Lung microvascular endothelial cell (primary cell): ENCODE measurements at regions not wholly inside any gene's neighbourhood (a gene's known extent, or its start where the extent isn't known, plus 50 kb on each side); places are given as distances from the start of the nearest gene placed in this dataset.

ENCODE experiments used
- DNase-seq, 2 donors: peaks; one replicate each; pipeline versions ENCODE4 v3.0.0 to v3.0.0-alpha.2; 2010; ENCODE audit warnings: low read depth in 2 of 2

- no peak for DNase-seq
These were observed 137.2 kb upstream of the DACH1 start for GRCh38 chr13:72004246-72004645.

- no peak for DNase-seq
These were observed 131.2 kb upstream of the DACH1 start for GRCh38 chr13:71998223-71998622.

- DNase-seq: peak; percentile 1 to 16
These were observed 112.6 kb upstream of the DACH1 start for GRCh38 chr13:71979616-71980015.

GRCh38 chr13:71977028-71977427, 110.0 kb upstream of the DACH1 start:
- no peak for DNase-seq

GRCh38 chr13:71967990-71968389, 101.0 kb upstream of the DACH1 start:
- peak in 1 of 2 donors; percentile 51 for DNase-seq

- no peak for DNase-seq
These were observed 97.6 kb upstream of the DACH1 start for GRCh38 chr13:71964491-71965100.

- no peak for DNase-seq
These were observed 95.7 kb upstream of the DACH1 start for GRCh38 chr13:71962735-71963134.

GRCh38 chr13:71962126-71962525, 95.1 kb upstream of the DACH1 start:
- DNase-seq: no peak

GRCh38 chr13:71949441-71949840, 82.4 kb upstream of the DACH1 start:
- no peak for DNase-seq

GRCh38 chr13:71939186-71939585, 72.2 kb upstream of the DACH1 start:
- no peak for DNase-seq

GRCh38 chr13:71935166-71935840, 68.3 kb upstream of the DACH1 start:
- no peak for DNase-seq

- DNase-seq: no peak
These were observed 57.9 kb upstream of the DACH1 start for GRCh38 chr13:71924931-71925330.

- no peak for DNase-seq
These were observed 55.2 kb upstream of the DACH1 start for GRCh38 chr13:71922194-71922593.
